ENCODE measurements at regions not wholly inside any gene's neighbourhood (a gene's known extent, or its start where the extent isn't known, plus 50 kb on each side); places are given as distances from the start of the nearest gene placed in this dataset.

DNA sequence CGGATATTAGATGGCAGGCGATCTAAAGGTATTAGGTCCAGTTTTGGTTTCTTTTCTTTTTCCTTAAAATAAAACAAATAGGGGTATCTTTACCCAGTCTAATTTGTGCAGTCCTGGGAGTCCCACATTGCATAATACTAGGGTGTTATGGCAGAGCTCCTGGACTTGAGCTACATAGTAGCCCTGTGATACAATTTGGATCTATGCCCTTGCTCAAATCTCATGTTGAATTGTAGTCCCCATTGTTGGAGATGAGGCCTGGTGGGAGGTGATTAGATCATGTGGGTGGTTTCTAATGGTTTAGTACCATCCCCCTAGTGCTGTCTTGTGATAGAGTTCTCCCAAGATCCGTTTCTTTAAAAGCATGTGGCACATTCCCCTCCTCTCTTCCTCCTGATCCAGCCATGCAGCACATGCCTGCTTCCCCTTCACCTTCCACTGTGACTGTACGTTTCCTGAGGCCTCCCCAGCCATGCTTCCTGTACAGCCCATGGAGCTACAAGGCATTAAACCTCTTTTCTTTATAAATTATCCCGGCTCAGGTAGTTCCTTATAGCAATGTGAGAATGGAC is 141.9 kb downstream of the RPS24 start:
- TF ChIP-seq, protein P1, sequence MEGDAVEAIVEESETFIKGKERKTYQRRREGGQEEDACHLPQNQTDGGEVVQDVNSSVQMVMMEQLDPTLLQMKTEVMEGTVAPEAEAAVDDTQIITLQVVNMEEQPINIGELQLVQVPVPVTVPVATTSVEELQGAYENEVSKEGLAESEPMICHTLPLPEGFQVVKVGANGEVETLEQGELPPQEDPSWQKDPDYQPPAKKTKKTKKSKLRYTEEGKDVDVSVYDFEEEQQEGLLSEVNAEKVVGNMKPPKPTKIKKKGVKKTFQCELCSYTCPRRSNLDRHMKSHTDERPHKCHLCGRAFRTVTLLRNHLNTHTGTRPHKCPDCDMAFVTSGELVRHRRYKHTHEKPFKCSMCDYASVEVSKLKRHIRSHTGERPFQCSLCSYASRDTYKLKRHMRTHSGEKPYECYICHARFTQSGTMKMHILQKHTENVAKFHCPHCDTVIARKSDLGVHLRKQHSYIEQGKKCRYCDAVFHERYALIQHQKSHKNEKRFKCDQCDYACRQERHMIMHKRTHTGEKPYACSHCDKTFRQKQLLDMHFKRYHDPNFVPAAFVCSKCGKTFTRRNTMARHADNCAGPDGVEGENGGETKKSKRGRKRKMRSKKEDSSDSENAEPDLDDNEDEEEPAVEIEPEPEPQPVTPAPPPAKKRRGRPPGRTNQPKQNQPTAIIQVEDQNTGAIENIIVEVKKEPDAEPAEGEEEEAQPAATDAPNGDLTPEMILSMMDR (conservative IDR thresholded peaks at IDR 0.05; ENCODE audit: low read depth, low read length): no peak
- no peak for TF ChIP-seq EZH2 (IDR thresholded peaks at IDR 0.05; ENCODE audit: borderline replicate concordance, low read depth, low read length, poor library complexity, severe bottlenecking)
